K562 (cell line): ENCODE measurements at regions not wholly inside any gene's neighbourhood (a gene's known extent, or its start where the extent isn't known, plus 50 kb on each side); places are given as distances from the start of the nearest gene placed in this dataset.

Experiments used
- BCOR ChIP-seq: fragments of 450-650 bp; IDR thresholded peaks from 2 replicates; pipeline ENCODE4 v1.6.1; 2016
- CBX5 ChIP-seq: IDR thresholded peaks from 2 replicates; pipeline ENCODE4 v1.6.1; 2014; ENCODE audit warnings: low read depth, borderline replicate concordance
- CREM ChIP-seq: IDR thresholded peaks from 2 replicates; pipeline ENCODE4 v1.6.1; 2014; ENCODE audit warnings: antibody characterized with exemption, low read depth
- EP400 ChIP-seq: fragments of 450-650 bp; IDR thresholded peaks from 2 replicates; pipeline ENCODE4 v1.6.1; 2017; ENCODE audit warnings: antibody characterized with exemption, mild to moderate bottlenecking, moderate library complexity
- L3MBTL2 ChIP-seq: fragments of 450-650 bp; IDR thresholded peaks from 2 replicates; pipeline ENCODE4 v1.6.1; 2016; ENCODE audit warnings: mild to moderate bottlenecking, moderate library complexity
- MEF2A ChIP-seq: IDR thresholded peaks from 2 replicates; pipeline ENCODE4 v1.6.1; 2011; ENCODE audit warnings: low read depth, mild to moderate bottlenecking, low read length, moderate library complexity; ENCODE audit not compliant: control insufficient read depth
- NFATC3 ChIP-seq: fragments of 450-650 bp; IDR thresholded peaks from 2 replicates; pipeline ENCODE4 v1.6.1; 2017; ENCODE audit warnings: mild to moderate bottlenecking
- NR2C2 ChIP-seq, 2 experiments: fragments of 200-800 bp in 1 of 2; sonication (Bioruptor generic) in 1 of 2; sonication (generic) in 1 of 2; formaldehyde crosslinking in 1 of 2; IDR thresholded peaks; 2 replicates each; pipeline versions ENCODE4 v1.6.1 to v1.8.0; 2016 to 2022; ENCODE audit warnings: mild to moderate bottlenecking in 1 of 2, missing compliant biosample characterization in 1 of 2, missing genetic modification characterization in 1 of 2, missing genetic modification reagents in 1 of 2
- NR2F6 ChIP-seq: fragments of 450-650 bp; formaldehyde crosslinking; IDR thresholded peaks from 2 replicates; pipeline ENCODE4 v1.4.0; 2020; ENCODE audit warnings: mild to moderate bottlenecking
- POLR2B ChIP-seq: fragments of 450-650 bp; IDR thresholded peaks from 2 replicates; pipeline ENCODE4 v1.6.1; 2018; ENCODE audit warnings: low read depth; ENCODE audit not compliant: partially characterized antibody
- PRMT5 ChIP-seq: sonication (generic); formaldehyde crosslinking; IDR thresholded peaks from 2 replicates; pipeline ENCODE4 v1.5.0; 2020; ENCODE audit warnings: missing genetic modification reagents
- RBM15 ChIP-seq: fragments of 200-400 bp; formaldehyde crosslinking; IDR thresholded peaks from 2 replicates; pipeline ENCODE4 v1.6.1; 2018; ENCODE audit warnings: mild to moderate bottlenecking, low read length, moderate library complexity; ENCODE audit not compliant: insufficient read depth
- SRSF9 ChIP-seq: fragments of 200-400 bp; formaldehyde crosslinking; IDR thresholded peaks from 2 replicates; pipeline ENCODE4 v1.6.1; 2017; ENCODE audit warnings: low read depth, low read length, borderline replicate concordance
- SUPT5H ChIP-seq: fragments of 450-650 bp; IDR thresholded peaks from 2 replicates; pipeline ENCODE4 v1.6.1; 2016
- TCF7L2 ChIP-seq: fragments of 150-350 bp; IDR thresholded peaks from 2 replicates; pipeline ENCODE4 v1.6.1; 2016; ENCODE audit warnings: low read depth, mild to moderate bottlenecking, low read length, moderate library complexity
- TEAD4 ChIP-seq, 2 experiments: sonication (generic) in 1 of 2; formaldehyde crosslinking in 1 of 2; IDR thresholded peaks; 2 replicates each; pipeline versions ENCODE4 v1.6.1 to v1.8.0; 2012 to 2022; ENCODE audit warnings: borderline replicate concordance in 1 of 2, inconsistent platforms in 1 of 2, low read length in 1 of 2, mild to moderate bottlenecking in 1 of 2, missing genetic modification reagents in 1 of 2
- ZNF212 ChIP-seq: fragments of 450-650 bp; formaldehyde crosslinking; IDR thresholded peaks from 2 replicates; pipeline ENCODE4 v1.4.0; 2020; ENCODE audit warnings: mild to moderate bottlenecking
- ZNF316 ChIP-seq: fragments of 450-650 bp; IDR thresholded peaks from 2 replicates; pipeline ENCODE4 v1.6.1; 2016
- ZNF830 ChIP-seq: fragments of 250-450 bp; sonication (Bioruptor Pico); IDR thresholded peaks from 2 replicates; pipeline ENCODE4 v1.5.0; 2021; ENCODE audit warnings: mild to moderate bottlenecking
- TF ChIP-seq, protein P1 (sequence below), 2 experiments: fragments of 450-650 bp in 1 of 2; sonication (generic) in 1 of 2; formaldehyde crosslinking in 1 of 2; IDR thresholded peaks in 1 of 2; conservative IDR thresholded peaks in 1 of 2; 2 replicates each; pipeline versions ENCODE4 v1.6.1 to v1.8.1; 2016 to 2023; ENCODE audit warnings: mild to moderate bottlenecking in 2 of 2, moderate library complexity in 2 of 2, inconsistent platforms in 1 of 2, missing genetic modification reagents in 1 of 2
- TF ChIP-seq, protein P2 (sequence below): fragments of 450-650 bp; IDR thresholded peaks from 2 replicates; pipeline ENCODE4 v1.6.1; 2016; ENCODE audit warnings: low read depth, mild to moderate bottlenecking, moderate library complexity
- TF ChIP-seq, protein P3 (sequence below): sonication (generic); formaldehyde crosslinking; IDR thresholded peaks from 2 replicates; pipeline ENCODE4 v1.8.0; 2022; ENCODE audit warnings: missing genetic modification reagents, mild to moderate bottlenecking, borderline replicate concordance

- TF ChIP-seq, protein P1, sequence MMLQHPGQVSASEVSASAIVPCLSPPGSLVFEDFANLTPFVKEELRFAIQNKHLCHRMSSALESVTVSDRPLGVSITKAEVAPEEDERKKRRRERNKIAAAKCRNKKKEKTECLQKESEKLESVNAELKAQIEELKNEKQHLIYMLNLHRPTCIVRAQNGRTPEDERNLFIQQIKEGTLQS (IDR thresholded peaks at IDR 0.05), result no peak
- TF ChIP-seq, protein P1 (CRISPR knock-in tag; conservative IDR thresholded peaks at IDR 0.05), result peak; percentile 75; the same call in 1 of the 2 replicates
- TF ChIP-seq, protein P2, sequence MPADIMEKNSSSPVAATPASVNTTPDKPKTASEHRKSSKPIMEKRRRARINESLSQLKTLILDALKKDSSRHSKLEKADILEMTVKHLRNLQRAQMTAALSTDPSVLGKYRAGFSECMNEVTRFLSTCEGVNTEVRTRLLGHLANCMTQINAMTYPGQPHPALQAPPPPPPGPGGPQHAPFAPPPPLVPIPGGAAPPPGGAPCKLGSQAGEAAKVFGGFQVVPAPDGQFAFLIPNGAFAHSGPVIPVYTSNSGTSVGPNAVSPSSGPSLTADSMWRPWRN, result no peak; the same call in 1 of the 2 replicates
- TF ChIP-seq RBM15 (no peak), CREM (no peak), ZNF212 (CRISPR knock-in tag) (no peak), L3MBTL2 (peak; percentile 96), ZNF316 (peak; percentile 17; the same call in 1 of the 2 replicates), BCOR (peak; percentile 53; the same call in 1 of the 2 replicates), NFATC3 (no peak), PRMT5 (CRISPR knock-in tag) (no peak), CBX5 (no peak), NR2C2 (CRISPR knock-in tag; IDR thresholded peaks at IDR 0.05) (peak; percentile 70; the same call in 1 of the 2 replicates), NR2C2 (tag; IDR thresholded peaks at IDR 0.05) (peak; percentile 65), NR2F6 (CRISPR knock-in tag) (no peak), POLR2B (peak; percentile 61), EP400 (peak; percentile 86), SUPT5H (peak; percentile 69), MEF2A (peak; percentile 98), TCF7L2 (peak; percentile 43; the same call in 1 of the 2 replicates), SRSF9 (no peak), ZNF830 (CRISPR knock-in tag) (0 out of 2 replicates have a peak, but pooled peaks have one; percentile 92), TEAD4 (IDR thresholded peaks at IDR 0.05; ENCODE audit: low read length) (no peak), TEAD4 (CRISPR knock-in tag; IDR thresholded peaks at IDR 0.05; ENCODE audit: borderline replicate concordance) (no peak)
- TF ChIP-seq, protein P3, sequence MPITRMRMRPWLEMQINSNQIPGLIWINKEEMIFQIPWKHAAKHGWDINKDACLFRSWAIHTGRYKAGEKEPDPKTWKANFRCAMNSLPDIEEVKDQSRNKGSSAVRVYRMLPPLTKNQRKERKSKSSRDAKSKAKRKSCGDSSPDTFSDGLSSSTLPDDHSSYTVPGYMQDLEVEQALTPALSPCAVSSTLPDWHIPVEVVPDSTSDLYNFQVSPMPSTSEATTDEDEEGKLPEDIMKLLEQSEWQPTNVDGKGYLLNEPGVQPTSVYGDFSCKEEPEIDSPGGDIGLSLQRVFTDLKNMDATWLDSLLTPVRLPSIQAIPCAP (CRISPR knock-in tag), result no peak
Measured at GRCh38 chr6:158868890-158869825, 50.0 kb upstream of the EZR start (continued).
